ENCODE measurements at regions not wholly inside any gene's neighbourhood (a gene's known extent, or its start where the extent isn't known, plus 50 kb on each side); places are given as distances from the start of the nearest gene placed in this dataset.

- TF ChIP-seq CTCF (IDR thresholded peaks at IDR 0.05) (no peak), POLR2A (IDR thresholded peaks at IDR 0.05) (no peak)
These were observed 97.0 kb downstream of the RBMX2 start for GRCh38 chrX:130498653-130499274.
